ENCODE measurements at regions not wholly inside any gene's neighbourhood (a gene's known extent, or its start where the extent isn't known, plus 50 kb on each side); places are given as distances from the start of the nearest gene placed in this dataset.
"Not testable (repeated sequence)": the region's sequence is repeated elsewhere in the genome, so short reads cannot be mapped to it uniquely, and the experiment has no call there.

GRCh38 chr15:26070095-26070532 lies 207.0 kb upstream of the ATP10A start:
- DNase-seq (ENCODE audit: low spot score): no peak
- peaks cover 13% of the 10 kb centered on the region for H3K27me3 Mint-ChIP-seq (ENCODE audit: low read depth)
- no peaks in the 10 kb centered on the region for H3K4me1 Mint-ChIP-seq (ENCODE audit: low read depth)
- no peaks in the 10 kb centered on the region for H3K36me3 Mint-ChIP-seq (ENCODE audit: low read depth)
- no peaks in the 10 kb centered on the region for H3K9me3 Mint-ChIP-seq
- H3K4me3 Mint-ChIP-seq: no peak overlapping the region
- no peak overlapping the region for H3K27ac Mint-ChIP-seq

GRCh38 chr15:26069231-26069641 lies 206.1 kb upstream of the ATP10A start:
- Mint-ChIP-seq H3K36me3 (ENCODE audit: low read depth) (no peaks in the 10 kb centered on the region), H3K9me3 (no peaks in the 10 kb centered on the region), H3K27ac (no peak overlapping the region), H3K4me3 (no peak overlapping the region), H3K27me3 (ENCODE audit: low read depth) (peaks cover 13% of the 10 kb centered on the region), H3K4me1 (ENCODE audit: low read depth) (no peaks in the 10 kb centered on the region)
- DNase-seq (ENCODE audit: low spot score): no peak

GRCh38 chr15:26066896-26067295 lies 203.8 kb upstream of the ATP10A start:
- H3K4me1 Mint-ChIP-seq (ENCODE audit: low read depth): no peaks in the 10 kb centered on the region

GRCh38 chr15:26065723-26066122 lies 202.6 kb upstream of the ATP10A start:
- H3K4me3 Mint-ChIP-seq: no peak overlapping the region
- no peak overlapping the region for H3K27ac Mint-ChIP-seq
- H3K27me3 Mint-ChIP-seq (ENCODE audit: low read depth): peaks cover 13% of the 10 kb centered on the region
- H3K36me3 Mint-ChIP-seq (ENCODE audit: low read depth): no peaks in the 10 kb centered on the region
- no peaks in the 10 kb centered on the region for H3K9me3 Mint-ChIP-seq
- H3K4me1 Mint-ChIP-seq (ENCODE audit: low read depth): no peaks in the 10 kb centered on the region
- DNase-seq (ENCODE audit: low spot score): no peak

More at GRCh38 chr15:26066896-26067295, 203.8 kb upstream of the ATP10A start:
- Mint-ChIP-seq H3K4me3 (no peak overlapping the region), H3K36me3 (ENCODE audit: low read depth) (no peaks in the 10 kb centered on the region), H3K27me3 (ENCODE audit: low read depth) (peaks cover 13% of the 10 kb centered on the region), H3K9me3 (no peaks in the 10 kb centered on the region), H3K27ac (no peak overlapping the region)
- DNase-seq (ENCODE audit: low spot score): no peak

- no peak overlapping the region for H3K27ac Mint-ChIP-seq
These were observed 198.1 kb upstream of the ATP10A start for GRCh38 chr15:26061248-26061647.

GRCh38 chr15:26056766-26057165 lies 193.6 kb upstream of the ATP10A start:
- not testable (repeated sequence) for H3K27ac Mint-ChIP-seq; H3K4me1 Mint-ChIP-seq (ENCODE audit: low read depth); DNase-seq (ENCODE audit: low spot score); H3K27me3 Mint-ChIP-seq (ENCODE audit: low read depth); H3K4me3 Mint-ChIP-seq; H3K9me3 Mint-ChIP-seq; H3K36me3 Mint-ChIP-seq (ENCODE audit: low read depth)

More at GRCh38 chr15:26061248-26061647, 198.1 kb upstream of the ATP10A start:
- H3K9me3 Mint-ChIP-seq: no peaks in the 10 kb centered on the region
- no peaks in the 10 kb centered on the region for H3K36me3 Mint-ChIP-seq (ENCODE audit: low read depth)
- no peak for DNase-seq (ENCODE audit: low spot score)
- H3K4me1 Mint-ChIP-seq (ENCODE audit: low read depth): no peaks in the 10 kb centered on the region
- peaks cover 3% of the 10 kb centered on the region for H3K27me3 Mint-ChIP-seq (ENCODE audit: low read depth)
- no peak overlapping the region for H3K4me3 Mint-ChIP-seq

GRCh38 chr15:26051761-26052675 lies 188.9 kb upstream of the ATP10A start:
- no peaks in the 10 kb centered on the region for H3K4me1 Mint-ChIP-seq (ENCODE audit: low read depth)
- H3K27me3 Mint-ChIP-seq (ENCODE audit: low read depth): no peaks in the 10 kb centered on the region
- H3K27ac Mint-ChIP-seq: no peak overlapping the region
- no peak overlapping the region for H3K4me3 Mint-ChIP-seq
- no peaks in the 10 kb centered on the region for H3K9me3 Mint-ChIP-seq
- no peaks in the 10 kb centered on the region for H3K36me3 Mint-ChIP-seq (ENCODE audit: low read depth)
- no peak for DNase-seq (ENCODE audit: low spot score)

GRCh38 chr15:26050984-26051383 lies 187.9 kb upstream of the ATP10A start:
- DNase-seq (ENCODE audit: low spot score): no peak
- Mint-ChIP-seq H3K9me3 (no peaks in the 10 kb centered on the region), H3K36me3 (ENCODE audit: low read depth) (no peaks in the 10 kb centered on the region), H3K27me3 (ENCODE audit: low read depth) (no peaks in the 10 kb centered on the region), H3K4me1 (ENCODE audit: low read depth) (no peaks in the 10 kb centered on the region), H3K27ac (no peak overlapping the region), H3K4me3 (no peak overlapping the region)

- Mint-ChIP-seq H3K27me3 (ENCODE audit: low read depth) (no peaks in the 10 kb centered on the region), H3K9me3 (no peaks in the 10 kb centered on the region), H3K4me1 (ENCODE audit: low read depth) (no peaks in the 10 kb centered on the region), H3K27ac (no peak overlapping the region), H3K36me3 (ENCODE audit: low read depth) (no peaks in the 10 kb centered on the region), H3K4me3 (no peak overlapping the region)
- DNase-seq (ENCODE audit: low spot score): no peak
These were observed 187.0 kb upstream of the ATP10A start for GRCh38 chr15:26049900-26050657.

GRCh38 chr15:26048669-26049068 lies 185.5 kb upstream of the ATP10A start:
- Mint-ChIP-seq H3K9me3 (peaks cover 3% of the 10 kb centered on the region), H3K4me1 (ENCODE audit: low read depth) (no peaks in the 10 kb centered on the region), H3K4me3 (no peak overlapping the region), H3K27ac (no peak overlapping the region), H3K27me3 (ENCODE audit: low read depth) (no peaks in the 10 kb centered on the region), H3K36me3 (ENCODE audit: low read depth) (no peaks in the 10 kb centered on the region)
- no peak for DNase-seq (ENCODE audit: low spot score)

GRCh38 chr15:26045516-26045915 lies 182.4 kb upstream of the ATP10A start:
- no peak for DNase-seq (ENCODE audit: low spot score)
- no peaks in the 10 kb centered on the region for H3K36me3 Mint-ChIP-seq (ENCODE audit: low read depth)
- peaks cover 11% of the 10 kb centered on the region for H3K27me3 Mint-ChIP-seq (ENCODE audit: low read depth)
- H3K4me1 Mint-ChIP-seq (ENCODE audit: low read depth): peaks cover 2% of the 10 kb centered on the region
- peaks cover 4% of the 10 kb centered on the region for H3K9me3 Mint-ChIP-seq
- H3K4me3 Mint-ChIP-seq: no peak overlapping the region
- H3K27ac Mint-ChIP-seq: no peak overlapping the region

- Mint-ChIP-seq H3K27me3 (ENCODE audit: low read depth) (peaks cover 15% of the 10 kb centered on the region), H3K27ac (no peak overlapping the region), H3K4me1 (ENCODE audit: low read depth) (peaks cover 2% of the 10 kb centered on the region), H3K36me3 (ENCODE audit: low read depth) (no peaks in the 10 kb centered on the region), H3K4me3 (no peak overlapping the region), H3K9me3 (peaks cover 4% of the 10 kb centered on the region)
- no peak for DNase-seq (ENCODE audit: low spot score)
These were observed 179.9 kb upstream of the ATP10A start for GRCh38 chr15:26043018-26043417.

- no peak overlapping the region for H3K4me3 Mint-ChIP-seq
- no peaks in the 10 kb centered on the region for H3K36me3 Mint-ChIP-seq (ENCODE audit: low read depth)
- no peak for DNase-seq (ENCODE audit: low spot score)
- H3K27ac Mint-ChIP-seq: no peak overlapping the region
- H3K9me3 Mint-ChIP-seq: peaks cover 1% of the 10 kb centered on the region
- H3K27me3 Mint-ChIP-seq (ENCODE audit: low read depth): peaks cover 15% of the 10 kb centered on the region
- peaks cover 2% of the 10 kb centered on the region for H3K4me1 Mint-ChIP-seq (ENCODE audit: low read depth)
These were observed 175.6 kb upstream of the ATP10A start for GRCh38 chr15:26038693-26039092.

- no peak overlapping the region for H3K4me3 Mint-ChIP-seq
- no peaks in the 10 kb centered on the region for H3K9me3 Mint-ChIP-seq
- peaks cover 12% of the 10 kb centered on the region for H3K27me3 Mint-ChIP-seq (ENCODE audit: low read depth)
- no peak overlapping the region for H3K27ac Mint-ChIP-seq
- no peak for DNase-seq (ENCODE audit: low spot score)
- H3K36me3 Mint-ChIP-seq (ENCODE audit: low read depth): no peaks in the 10 kb centered on the region
- H3K4me1 Mint-ChIP-seq (ENCODE audit: low read depth): peaks cover 2% of the 10 kb centered on the region
These were observed 174.2 kb upstream of the ATP10A start for GRCh38 chr15:26037369-26037768.
